A549 (cell line): ENCODE measurements at regions not wholly inside any gene's neighbourhood (a gene's known extent, or its start where the extent isn't known, plus 50 kb on each side); places are given as distances from the start of the nearest gene placed in this dataset.

Experiments used
- ATAC-seq, 2 experiments: fragments of 200-7000 bp in 1 of 2; fragments of >200 bp in 1 of 2; cut with Nextera tagmentation in 1 of 2; cut with Tn5 transposase in 1 of 2; 3 replicates each; pipeline versions ENCODE4 v1.8.0 to v1.9.1; 2018 to 2020; ENCODE audit warnings: mild to moderate bottlenecking in 1 of 2, moderate library complexity in 1 of 2
- CTCF ChIA-PET: fragments of 300-600 bp; sonication (Branson Sonifier 250); formaldehyde crosslinking; extraction: SDS; loops from one replicate; lab custom pipeline; 2021; ENCODE audit warnings: antibody characterized with exemption, inconsistent platforms; lab: Yijun Ruan, JAX
- POLR2A ChIA-PET: fragments of 350-600 bp; formaldehyde crosslinking; extraction: SDS; loops from one replicate; lab custom pipeline; 2021; ENCODE audit warnings: antibody characterized with exemption, inconsistent platforms; lab: Yijun Ruan, JAX
- DNase-seq, 2 experiments: peaks; one replicate each; pipeline versions ENCODE4 v3.0.0 to v3.0.0-alpha.2; 2011 to 2016; ENCODE audit warnings: low read depth in 1 of 2, low spot score in 1 of 2
- FAIRE-seq: peaks from 2 replicates; lab custom pipeline; 2011; peaks lifted over from hg19 to GRCh38; lab: Jason Lieb, UNC
- H3K27ac ChIP-seq, 2 experiments: fragments of >200 bp; sonication (Bioruptor Twin); formaldehyde crosslinking; 3 replicates each; pipeline ENCODE4 v1.5.1; 2016 to 2017
- H3K4me1 ChIP-seq: fragments of >200 bp; sonication (Bioruptor Twin); formaldehyde crosslinking; 3 replicates; pipeline ENCODE4 v1.6.1; 2016
- H3K4me2 ChIP-seq: fragments of >200 bp; sonication (Bioruptor Twin); formaldehyde crosslinking; 3 replicates; pipeline ENCODE4 v1.6.1; 2016
- H3K4me3 ChIP-seq: fragments of >200 bp; sonication (Bioruptor Twin); formaldehyde crosslinking; 3 replicates; pipeline ENCODE4 v1.5.1; 2016
- H3K9me3 ChIP-seq: fragments of >200 bp; sonication (Bioruptor Twin); formaldehyde crosslinking; 3 replicates; pipeline ENCODE4 v1.6.1; 2016
- ATOH8 ChIP-seq: fragments of 250-450 bp; sonication (Bioruptor Pico); IDR thresholded peaks from 2 replicates; pipeline ENCODE4 v1.5.0; 2020; ENCODE audit warnings: low read depth, mild to moderate bottlenecking, moderate library complexity
- BHLHE40 ChIP-seq: IDR thresholded peaks from 2 replicates; pipeline ENCODE4 v1.6.1; 2012; ENCODE audit warnings: low read depth, low read length, inconsistent platforms
- CBX2 ChIP-seq: fragments of 200-600 bp; sonication (generic); IDR thresholded peaks from 2 replicates; pipeline ENCODE4 v1.6.1; 2016; ENCODE audit warnings: low read depth, mild to moderate bottlenecking, borderline replicate concordance
- EHMT2 ChIP-seq: fragments of 200-600 bp; sonication (generic); IDR thresholded peaks from 2 replicates; pipeline ENCODE4 v1.6.1; 2016; ENCODE audit warnings: antibody characterized with exemption, low read depth, mild to moderate bottlenecking, moderate library complexity
- ESRRA ChIP-seq: fragments of 150-350 bp; IDR thresholded peaks from 2 replicates; pipeline ENCODE4 v1.6.1; 2014; ENCODE audit warnings: mild to moderate bottlenecking, low read length, borderline replicate concordance
- GATA3 ChIP-seq: IDR thresholded peaks from 2 replicates; pipeline ENCODE4 v1.6.1; 2012; ENCODE audit warnings: borderline replicate concordance
- HEYL ChIP-seq: fragments of 250-450 bp; sonication (Bioruptor Pico); IDR thresholded peaks from 2 replicates; pipeline ENCODE4 v1.8.0; 2021; ENCODE audit warnings: mild to moderate bottlenecking, moderate library complexity
- HOXB5 ChIP-seq: fragments of 250-450 bp; sonication (Bioruptor Pico); IDR thresholded peaks from 2 replicates; pipeline ENCODE4 v1.5.0; 2020; ENCODE audit warnings: mild to moderate bottlenecking, moderate library complexity
- KDM1A ChIP-seq: fragments of 200-600 bp; sonication (generic); IDR thresholded peaks from 2 replicates; pipeline ENCODE4 v1.6.1; 2016; ENCODE audit warnings: low read depth, mild to moderate bottlenecking
- MAX ChIP-seq: IDR thresholded peaks from 2 replicates; pipeline ENCODE4 v1.6.1; 2012
- PBX3 ChIP-seq: IDR thresholded peaks from 2 replicates; pipeline ENCODE4 v1.6.1; 2012
- POLR2AphosphoS2 ChIP-seq: conservative IDR thresholded peaks from 2 replicates; pipeline ENCODE4 v1.6.1; 2012; ENCODE audit warnings: low read length, improper control_type of control experiment, inconsistent platforms
- RNF2 ChIP-seq: fragments of 200-600 bp; sonication (generic); IDR thresholded peaks from 2 replicates; pipeline ENCODE4 v1.6.1; 2016; ENCODE audit warnings: low read depth, mild to moderate bottlenecking, antibody characterized with exemption, moderate library complexity, borderline replicate concordance
- TP53 ChIP-seq: fragments of 250-450 bp; sonication (Bioruptor Pico); IDR thresholded peaks from 2 replicates; pipeline ENCODE4 v1.5.0; 2021; ENCODE audit warnings: mild to moderate bottlenecking, moderate library complexity
- USF2 ChIP-seq: fragments of 450-650 bp; IDR thresholded peaks from 2 replicates; pipeline ENCODE4 v1.6.1; 2014; ENCODE audit warnings: antibody characterized with exemption
- ZC3H11A ChIP-seq: fragments of 450-650 bp; IDR thresholded peaks from 2 replicates; pipeline ENCODE4 v1.6.1; 2014; ENCODE audit warnings: antibody characterized with exemption, mild to moderate bottlenecking
- WGBS: methylation state at CpG from one replicate; pipeline ENCODE4 v1.1.6; 2017; ENCODE audit errors: missing lambda C conversion rate; 5-methylcytosine and 5-hydroxymethylcytosine counted together
- TF ChIP-seq, protein P1 (sequence below): fragments of 150-350 bp; IDR thresholded peaks from 2 replicates; pipeline ENCODE4 v1.6.1; 2014; ENCODE audit warnings: low read depth, mild to moderate bottlenecking, low read length

DNA sequence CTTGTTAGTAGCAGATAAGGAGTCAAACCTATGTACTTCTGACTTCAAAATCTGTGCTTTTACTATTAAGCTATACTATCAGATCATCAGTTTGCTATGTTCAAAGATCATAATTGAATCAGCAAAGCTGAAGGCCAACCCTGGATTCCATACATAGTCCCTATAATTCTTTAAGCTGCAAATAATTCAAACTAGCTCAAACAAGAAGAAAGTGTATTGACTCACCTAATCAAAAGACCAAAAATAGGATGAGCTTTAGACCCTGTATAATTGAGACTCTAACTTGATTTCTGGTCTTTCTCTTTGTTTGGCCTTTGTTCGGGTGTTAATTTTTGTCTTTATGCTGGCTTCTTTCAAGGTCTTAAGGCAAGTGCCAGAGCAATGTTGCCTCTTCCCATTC lies 213.7 kb downstream of the CWF19L2 start:
- Histone ChIP-seq H3K27ac (no peak overlapping the region), H3K4me3 (no peak overlapping the region), H3K4me1 (no peaks in the 10 kb centered on the region), H3K9me3 (no peaks in the 10 kb centered on the region), H3K4me2 (no peak overlapping the region)
- POLR2A ChIA-PET, result no interaction called here
- ATAC-seq (no peak), DNase-seq (no peak), FAIRE-seq (no peak)
- WGBS, result 81% methylated on average over 1 of the region's 1 CpG
- TF ChIP-seq ZC3H11A (no peak), GATA3 (no peak), ATOH8 (no peak), KDM1A (no peak), POLR2AphosphoS2 (no peak)
- CTCF ChIA-PET, result no interaction called here

- Histone ChIP-seq H3K27ac (no peak overlapping the region), H3K4me1 (no peaks in the 10 kb centered on the region), H3K4me3 (no peak overlapping the region), H3K9me3 (no peaks in the 10 kb centered on the region), H3K4me2 (no peak overlapping the region)
- FAIRE-seq (no peak), DNase-seq (no peak), ATAC-seq (no peak)
- POLR2A ChIA-PET, result no interaction called here
- CTCF ChIA-PET, result no interaction called here
- TF ChIP-seq USF2 (no peak), MAX (no peak), ESRRA (no peak), RNF2 (no peak), KDM1A (no peak), HEYL (CRISPR knock-in tag) (no peak), PBX3 (no peak), BHLHE40 (no peak)
These were observed 214.2 kb upstream of the GUCY1A2 start for GRCh38 chr11:107232451-107232850.

DNA sequence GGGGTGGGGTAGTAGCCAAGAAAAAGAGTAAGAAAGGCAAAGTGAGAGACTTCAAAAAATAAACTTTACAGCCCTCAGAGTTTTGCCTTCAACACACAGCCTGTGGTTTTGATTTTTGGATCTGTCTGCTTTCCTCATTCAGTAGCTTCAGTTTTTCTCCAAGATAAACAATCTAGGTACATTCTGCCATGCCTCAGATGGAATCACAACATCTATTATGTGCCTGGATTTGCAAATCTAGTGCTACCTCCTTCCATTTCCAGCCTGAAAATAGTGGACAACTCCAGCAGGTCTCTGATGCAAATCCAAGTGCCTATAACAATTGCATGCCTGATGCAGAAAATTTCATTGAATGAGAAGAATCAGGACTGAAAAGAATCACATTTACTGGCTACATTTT lies 206.6 kb upstream of the GUCY1A2 start:
- POLR2A ChIA-PET, result no interaction called here
- TF ChIP-seq HOXB5 (CRISPR knock-in tag), result no peak
- TF ChIP-seq, all 56 proteins: peak for 0
- Histone ChIP-seq H3K4me1 (no peaks in the 10 kb centered on the region), H3K4me3 (no peak overlapping the region), H3K4me2 (no peak overlapping the region), H3K9me3 (no peaks in the 10 kb centered on the region), H3K27ac (no peak overlapping the region)
- DNase-seq (no peak), FAIRE-seq (no peak), ATAC-seq (no peak)
- CTCF ChIA-PET, result no interaction called here

DNA sequence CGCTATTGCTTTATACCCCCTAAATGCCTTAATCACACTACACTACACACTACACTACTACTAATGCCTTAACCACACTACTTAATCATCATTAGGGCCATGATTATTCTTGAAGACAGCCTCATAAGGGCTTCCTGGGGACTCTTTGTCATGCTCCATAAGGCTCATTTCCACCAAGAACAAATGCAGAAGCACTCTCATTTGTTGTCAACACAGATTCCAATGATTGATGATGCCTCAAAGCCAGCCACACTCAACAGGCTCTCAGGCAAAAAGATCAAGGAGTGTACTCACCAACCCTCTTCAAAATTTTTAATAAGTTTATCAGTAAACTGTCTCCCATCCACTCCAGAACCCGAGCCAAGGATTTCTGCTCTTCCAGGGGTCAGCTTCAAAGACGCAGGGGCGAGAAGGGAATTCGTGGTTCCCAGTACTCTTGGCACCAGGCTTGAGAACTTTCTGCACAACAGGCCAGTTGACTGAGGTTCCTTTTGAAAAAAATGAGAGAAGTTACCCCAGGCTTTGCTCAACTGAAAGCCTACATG lies 204.7 kb upstream of the GUCY1A2 start:
- POLR2A ChIA-PET, result no interaction called here
- H3K9me3 ChIP-seq, result no peaks in the 10 kb centered on the region
- no peak for TF ChIP-seq TP53 (CRISPR knock-in tag)
- TF ChIP-seq, protein P1, sequence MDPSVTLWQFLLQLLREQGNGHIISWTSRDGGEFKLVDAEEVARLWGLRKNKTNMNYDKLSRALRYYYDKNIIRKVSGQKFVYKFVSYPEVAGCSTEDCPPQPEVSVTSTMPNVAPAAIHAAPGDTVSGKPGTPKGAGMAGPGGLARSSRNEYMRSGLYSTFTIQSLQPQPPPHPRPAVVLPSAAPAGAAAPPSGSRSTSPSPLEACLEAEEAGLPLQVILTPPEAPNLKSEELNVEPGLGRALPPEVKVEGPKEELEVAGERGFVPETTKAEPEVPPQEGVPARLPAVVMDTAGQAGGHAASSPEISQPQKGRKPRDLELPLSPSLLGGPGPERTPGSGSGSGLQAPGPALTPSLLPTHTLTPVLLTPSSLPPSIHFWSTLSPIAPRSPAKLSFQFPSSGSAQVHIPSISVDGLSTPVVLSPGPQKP, result no peak
- TF ChIP-seq CBX2, result no peak
- no peak for TF ChIP-seq ZC3H11A
- TF ChIP-seq EHMT2, result no peak
- ATAC-seq, result no peak
- H3K4me2 ChIP-seq, result no peak overlapping the region
- no peak overlapping the region for H3K4me3 ChIP-seq
- H3K27ac ChIP-seq, result no peak overlapping the region
- DNase-seq, result no peak
- FAIRE-seq, result no peak
- CTCF ChIA-PET, result no interaction called here
- 26% methylated on average over 5 of the region's 5 CpGs for WGBS
- H3K4me1 ChIP-seq, result no peaks in the 10 kb centered on the region
